22Rv1 (cell line): ENCODE measurements at regions not wholly inside any gene's neighbourhood (a gene's known extent, or its start where the extent isn't known, plus 50 kb on each side); places are given as distances from the start of the nearest gene placed in this dataset.

ENCODE experiments used
- H3K27ac ChIP-seq: fragments of 450-650 bp; 2 replicates; pipeline ENCODE4 v1.5.1; 2017
- ZFX ChIP-seq: fragments of 450-650 bp; IDR thresholded peaks from 2 replicates; pipeline ENCODE4 v1.6.1; 2017; ENCODE audit warnings: antibody characterized with exemption, borderline replicate concordance
- TF ChIP-seq, protein P1 (sequence below): fragments of 450-650 bp; IDR thresholded peaks from 2 replicates; pipeline ENCODE4 v1.5.1; 2017; ENCODE audit warnings: mild to moderate bottlenecking

DNA sequence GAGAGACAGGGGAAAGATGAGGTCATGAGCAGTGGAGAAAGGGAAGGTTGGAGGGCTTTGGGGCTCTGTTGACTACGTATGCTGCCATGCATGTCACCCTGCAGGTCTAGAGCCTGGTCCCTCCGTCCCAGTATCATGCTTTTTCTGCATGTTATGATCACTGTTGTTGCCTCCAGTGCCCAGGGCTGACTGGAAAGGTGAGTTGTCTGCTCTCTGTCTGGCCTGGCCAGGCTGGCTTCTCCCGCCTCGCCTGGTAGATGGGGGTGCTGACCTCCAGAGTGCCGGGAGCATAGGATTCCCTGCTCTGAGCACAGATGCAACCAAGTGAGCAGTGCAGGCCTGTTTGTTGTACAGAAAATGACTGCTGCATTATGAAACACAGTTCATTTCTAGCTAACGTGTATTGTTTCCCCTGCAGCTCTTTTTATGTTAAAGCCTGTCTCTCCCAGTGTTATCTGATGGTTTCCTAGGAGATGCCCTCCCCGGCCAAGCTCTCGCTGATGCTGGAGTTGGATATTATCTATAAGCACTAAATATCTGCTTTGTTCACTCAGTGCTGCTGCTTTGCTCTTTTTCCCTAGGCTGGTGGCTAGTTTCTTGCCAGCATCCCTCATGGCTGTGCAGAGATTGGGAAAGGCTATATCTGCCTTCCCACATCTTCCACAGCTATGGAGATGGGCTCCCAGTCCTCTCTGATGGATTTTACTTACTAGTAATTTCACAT is 158.2 kb downstream of the TDRD15 start:
- TF ChIP-seq, protein P1, sequence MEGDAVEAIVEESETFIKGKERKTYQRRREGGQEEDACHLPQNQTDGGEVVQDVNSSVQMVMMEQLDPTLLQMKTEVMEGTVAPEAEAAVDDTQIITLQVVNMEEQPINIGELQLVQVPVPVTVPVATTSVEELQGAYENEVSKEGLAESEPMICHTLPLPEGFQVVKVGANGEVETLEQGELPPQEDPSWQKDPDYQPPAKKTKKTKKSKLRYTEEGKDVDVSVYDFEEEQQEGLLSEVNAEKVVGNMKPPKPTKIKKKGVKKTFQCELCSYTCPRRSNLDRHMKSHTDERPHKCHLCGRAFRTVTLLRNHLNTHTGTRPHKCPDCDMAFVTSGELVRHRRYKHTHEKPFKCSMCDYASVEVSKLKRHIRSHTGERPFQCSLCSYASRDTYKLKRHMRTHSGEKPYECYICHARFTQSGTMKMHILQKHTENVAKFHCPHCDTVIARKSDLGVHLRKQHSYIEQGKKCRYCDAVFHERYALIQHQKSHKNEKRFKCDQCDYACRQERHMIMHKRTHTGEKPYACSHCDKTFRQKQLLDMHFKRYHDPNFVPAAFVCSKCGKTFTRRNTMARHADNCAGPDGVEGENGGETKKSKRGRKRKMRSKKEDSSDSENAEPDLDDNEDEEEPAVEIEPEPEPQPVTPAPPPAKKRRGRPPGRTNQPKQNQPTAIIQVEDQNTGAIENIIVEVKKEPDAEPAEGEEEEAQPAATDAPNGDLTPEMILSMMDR = no peak
- TF ChIP-seq ZFX = no peak
- no peak overlapping the region for H3K27ac ChIP-seq

DNA sequence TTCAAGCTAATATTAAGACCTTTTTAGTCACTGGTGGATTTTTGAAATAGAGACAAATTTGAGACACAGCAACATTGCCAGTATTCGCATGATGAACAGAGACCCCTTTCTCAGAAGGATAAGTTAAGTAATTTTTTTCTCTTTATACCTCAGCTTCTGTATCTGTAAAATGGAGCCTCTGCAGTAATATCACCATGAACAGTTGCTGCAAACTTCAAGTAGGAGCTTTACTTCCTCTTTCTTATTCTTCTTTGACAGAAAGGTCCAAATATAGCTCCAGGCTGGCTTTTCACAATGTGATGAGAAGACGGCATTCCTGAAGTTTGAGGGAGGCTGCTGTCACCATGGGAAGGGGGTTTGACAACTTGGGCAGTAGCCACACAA is 158.7 kb downstream of the TDRD15 start:
- TF ChIP-seq ZFX = no peak
- TF ChIP-seq, protein P1 = no peak
- no peak overlapping the region for H3K27ac ChIP-seq

DNA sequence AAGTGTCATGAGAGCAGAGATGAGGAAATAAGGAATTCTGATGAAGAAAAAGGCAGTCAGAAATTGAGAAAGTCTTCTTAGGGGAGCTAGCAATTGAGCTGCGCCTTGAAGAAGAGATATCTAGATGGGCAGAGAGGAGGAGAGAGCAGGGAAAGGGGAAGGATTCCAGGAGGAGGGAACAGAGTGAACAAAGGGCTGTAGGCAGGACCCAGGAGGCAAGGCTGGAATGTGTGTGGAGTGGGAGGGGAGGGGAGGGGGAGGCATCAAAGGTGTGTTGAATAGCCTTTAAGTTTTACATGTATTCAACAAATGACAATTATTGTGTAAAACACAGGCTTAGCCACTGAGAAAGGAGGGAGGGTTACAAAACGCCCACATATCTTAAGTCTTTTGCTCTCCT is 164.5 kb downstream of the TDRD15 start:
- TF ChIP-seq ZFX = no peak
- TF ChIP-seq, protein P1 = no peak
- H3K27ac ChIP-seq = no peak overlapping the region

DNA sequence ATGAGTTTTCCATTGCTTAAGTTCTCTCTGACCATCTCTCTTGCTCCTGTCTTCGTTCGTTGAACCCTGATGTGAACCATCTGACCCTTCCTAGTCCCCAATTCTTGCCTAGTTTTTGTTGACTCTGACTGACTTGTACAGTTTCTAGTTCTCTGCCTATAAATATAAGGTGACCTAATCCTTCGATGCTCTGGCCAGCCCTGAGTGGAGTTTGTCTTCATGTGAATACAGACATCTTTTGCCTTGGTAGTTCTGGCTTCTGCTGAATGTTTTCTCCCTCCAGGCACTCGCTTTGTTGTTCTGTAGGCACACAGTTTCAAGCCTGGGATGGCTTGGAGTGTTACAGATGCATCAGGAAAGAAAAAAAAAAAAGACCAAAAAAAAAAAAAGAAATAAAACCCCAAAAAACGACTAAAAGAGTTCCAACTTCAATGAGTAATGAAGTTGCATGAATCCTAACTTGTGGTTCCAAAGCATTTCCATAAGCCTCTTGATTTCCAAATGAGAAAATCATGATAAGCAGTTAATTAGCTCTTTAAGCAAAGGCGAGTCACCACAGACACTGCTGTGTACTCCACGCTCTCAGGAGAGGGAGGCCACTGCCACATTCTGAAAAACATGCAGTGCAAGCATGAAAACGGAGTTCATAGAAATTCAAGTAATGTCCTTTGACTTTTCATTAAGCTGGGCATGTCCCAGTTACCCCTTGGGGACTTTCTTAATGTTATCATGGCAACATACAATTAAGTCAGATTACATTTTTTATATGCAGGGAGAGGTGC is 165.2 kb downstream of the TDRD15 start:
- no peak for TF ChIP-seq ZFX
- TF ChIP-seq, protein P1 = no peak
- no peak overlapping the region for H3K27ac ChIP-seq

DNA sequence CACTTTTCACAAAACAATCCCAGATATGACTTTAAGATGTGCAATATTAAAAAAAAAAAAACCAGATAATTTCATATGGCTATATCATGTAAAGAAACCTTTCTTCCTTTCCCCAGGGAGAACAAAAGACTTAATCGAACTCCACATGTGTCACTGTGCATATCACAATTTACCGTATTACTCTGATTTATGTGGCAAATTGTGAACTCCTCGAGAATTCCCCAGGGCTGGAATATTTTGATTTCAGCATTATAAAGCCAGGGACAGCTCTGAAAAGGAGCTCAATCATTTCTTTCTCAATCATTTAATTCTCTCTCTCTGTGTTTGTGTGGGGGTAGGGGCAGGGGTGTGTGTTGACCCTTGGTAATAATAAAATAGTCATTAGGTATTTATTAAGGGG is 165.8 kb downstream of the TDRD15 start:
- no peak overlapping the region for H3K27ac ChIP-seq
- TF ChIP-seq ZFX = no peak
- TF ChIP-seq, protein P1 = no peak

DNA sequence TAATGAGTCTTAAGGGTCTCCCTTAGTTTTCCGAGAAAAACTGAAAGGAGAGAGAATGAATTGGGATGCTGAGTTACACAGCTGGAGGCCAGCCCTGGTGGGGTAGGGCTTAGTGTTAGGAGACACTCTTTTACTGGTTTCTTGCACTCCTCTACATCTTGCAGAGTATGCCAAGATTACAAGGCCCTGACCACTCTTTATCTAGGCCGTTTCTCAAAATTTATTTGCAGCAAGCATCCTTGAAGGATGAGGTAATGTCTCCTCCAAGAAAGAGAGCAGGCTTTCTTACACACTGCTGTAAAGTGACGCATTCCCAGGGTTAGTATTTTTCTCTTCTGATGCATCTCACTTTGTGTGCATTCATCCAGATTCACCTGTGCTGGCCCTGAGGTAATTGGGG is 166.2 kb downstream of the TDRD15 start:
- no peak overlapping the region for H3K27ac ChIP-seq
- TF ChIP-seq, protein P1 = no peak
- no peak for TF ChIP-seq ZFX

DNA sequence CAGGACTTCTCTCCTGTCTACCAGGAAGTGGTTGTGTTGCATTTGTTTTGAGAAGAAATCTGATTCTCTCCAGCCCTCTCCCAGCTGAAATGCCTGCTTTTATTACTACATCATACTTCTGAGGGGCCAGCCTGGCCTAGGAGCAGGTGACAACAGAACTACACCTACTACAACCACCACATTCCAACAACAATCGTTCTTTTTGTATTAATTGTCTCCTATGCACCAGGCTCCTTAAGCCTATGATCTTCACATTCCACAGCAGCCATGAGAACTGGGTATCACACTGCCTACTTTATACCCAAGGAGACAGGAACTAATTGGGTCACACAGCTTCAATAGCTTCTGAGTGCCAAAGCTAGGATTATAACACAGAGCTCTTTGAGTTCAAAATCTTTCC is 167.7 kb downstream of the TDRD15 start:
- no peak overlapping the region for H3K27ac ChIP-seq
- TF ChIP-seq, protein P1 = no peak
- TF ChIP-seq ZFX = no peak
